Heart left ventricle (tissue), 16 donors: ENCODE measurements at regions not wholly inside any gene's neighbourhood (a gene's known extent, or its start where the extent isn't known, plus 50 kb on each side); places are given as distances from the start of the nearest gene placed in this dataset.
"Not testable (repeated sequence)": the region's sequence is repeated elsewhere in the genome, so short reads cannot be mapped to it uniquely, and the experiment has no call there.

Experiments used
- ATAC-seq, 4 donors: fragments of 200-7000 bp; cut with Tn5 transposase; one replicate each; pipeline ENCODE4 v1.9.1; 2020 to 2022; ENCODE audit warnings: moderate library complexity in 4 of 4, mild to moderate bottlenecking in 3 of 4, moderate number of reproducible peaks in 1 of 4
- DNase-seq, 5 donors: peaks; one replicate each; pipeline ENCODE4 v3.0.0-alpha.2; 2020
- H3K27ac ChIP-seq, 12 donors: fragments of 200-600 bp; sonication (generic) in 4 of 12; one replicate each; pipeline versions ENCODE4 v1.5.0 to v1.8.0; 2016 to 2022; ENCODE audit warnings: mild to moderate bottlenecking in 2 of 12
- H3K27me3 ChIP-seq, 9 donors: fragments of 200-600 bp; sonication (generic) in 2 of 9; one replicate each; pipeline versions ENCODE4 v1.5.1 to v1.8.0; 2016 to 2022; ENCODE audit warnings: mild to moderate bottlenecking in 3 of 9
- H3K36me3 ChIP-seq, 9 donors: fragments of 200-600 bp; sonication (generic) in 2 of 9; one replicate each; pipeline versions ENCODE4 v1.5.0 to v1.8.0; 2018 to 2022; ENCODE audit warnings: mild to moderate bottlenecking in 2 of 9
- H3K4me1 ChIP-seq, 12 donors: fragments of 200-600 bp; sonication (generic) in 4 of 12; one replicate each; pipeline versions ENCODE4 v1.5.0 to v1.8.0; 2016 to 2022; ENCODE audit warnings: mild to moderate bottlenecking in 3 of 12
- H3K4me3 ChIP-seq, 12 donors: fragments of 200-600 bp; sonication (generic) in 4 of 12; one replicate each; pipeline versions ENCODE4 v1.5.0 to v1.8.0; 2017 to 2022; ENCODE audit warnings: mild to moderate bottlenecking in 9 of 12, moderate library complexity in 4 of 12
- H3K9me3 ChIP-seq, 12 donors: fragments of 200-600 bp; sonication (generic) in 4 of 12; one replicate each; pipeline versions ENCODE4 v1.5.0 to v1.8.0; 2016 to 2022; ENCODE audit warnings: mild to moderate bottlenecking in 1 of 12
- POLR2A ChIP-seq, 2 donors: fragments of 450-650 bp; IDR thresholded peaks; one replicate each; pipeline ENCODE4 v1.6.1; 2017; ENCODE audit warnings: antibody characterized with exemption in 2 of 2, mild to moderate bottlenecking in 2 of 2, moderate library complexity in 2 of 2
- WGBS, 4 donors: extraction: QIAGEN DNeasy Blood & Tissue Kit in 2 of 4; methylation state at CpG; one replicate each; pipeline versions ENCODE4 v1.1.5 to v1.1.7; 2013 to 2018; 5-methylcytosine and 5-hydroxymethylcytosine counted together
- intact Hi-C, 10 donors: fragments of 100-400 bp; cut with DNase I; formaldehyde crosslinking; loops; one replicate each; pipeline versions ENCODE4 v1.11.1 to v1.14.2; 2022
- TF ChIP-seq, protein P1 (sequence below), 12 donors: fragments of 200-600 bp; sonication (generic) in 4 of 12; IDR thresholded peaks; one replicate each; pipeline versions ENCODE4 v1.5.0 to v1.8.0; 2018 to 2022; ENCODE audit warnings: antibody characterized with exemption in 12 of 12, mild to moderate bottlenecking in 5 of 12
- donor health status: ischemic (EF 13 %, LVEDD 7.1; RV severe dilation, severe dysfunction).
- donor health status: healthy with polysubstance abuse.
- donor health status: DM: no; HTN: yes; CAD: no.
- donor health status: DM: no; HTN: no; CAD: no.
- donor health status: ischemic (EF 25% LVEDD 6.9; RV normal size, moderate dysfunction).
- donor health status: ischemic (EF 25% LVEDD 5.7; RV mildly dilated, moderate dysfunction).
- donor health status: healthy.
- donor health status: DM: yes; HTN: yes; CAD: no.
- donor health status: ischemic (EF 35%, LVEDD 5.7; RV mildly dilated, moderate dysfunction).
- donor health status: nonischemic (EF 11% LVEDD 7.7; RV severe dilation, severe dysfunction).
- donor health status: DM: yes; HTN: yes; CAD: no.
- donor health status: PGD.
- donor health status: ischemic (EF 29% LVEDD 5.4; RV normal size, mild dysfunction).
- donor health status: nonischemic (EF 23%, LVEDD 6.1; RV moderate dilation, normal function).

DNA sequence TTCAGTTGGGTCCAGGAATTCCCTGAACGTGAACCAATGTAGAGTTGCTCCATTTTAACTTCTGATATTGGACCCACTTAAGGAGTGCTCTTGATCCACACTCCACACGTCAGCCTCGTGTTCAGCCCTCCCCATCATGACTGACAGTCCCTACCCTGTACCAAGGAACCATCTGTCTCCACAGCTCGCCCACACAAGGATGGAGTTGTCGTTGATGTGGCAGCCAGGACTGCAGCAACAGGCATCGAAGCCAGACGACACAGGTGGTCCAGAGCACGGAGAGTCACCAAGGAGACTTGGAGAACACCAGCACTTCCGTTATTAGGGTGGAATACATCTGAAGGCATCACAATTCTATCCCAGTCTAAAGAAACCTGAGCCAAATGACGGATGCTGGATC, 472.1 kb upstream of the NR3C2 start:
- intact Hi-C loops: no loop called here
- WGBS, 4 donors: 85 to 88% (median 86%) methylated on average over 10 of the region's 10 CpGs
- no peaks in the 10 kb centered on the region for H3K27me3 ChIP-seq
- no peak for DNase-seq
- TF ChIP-seq, protein P1, sequence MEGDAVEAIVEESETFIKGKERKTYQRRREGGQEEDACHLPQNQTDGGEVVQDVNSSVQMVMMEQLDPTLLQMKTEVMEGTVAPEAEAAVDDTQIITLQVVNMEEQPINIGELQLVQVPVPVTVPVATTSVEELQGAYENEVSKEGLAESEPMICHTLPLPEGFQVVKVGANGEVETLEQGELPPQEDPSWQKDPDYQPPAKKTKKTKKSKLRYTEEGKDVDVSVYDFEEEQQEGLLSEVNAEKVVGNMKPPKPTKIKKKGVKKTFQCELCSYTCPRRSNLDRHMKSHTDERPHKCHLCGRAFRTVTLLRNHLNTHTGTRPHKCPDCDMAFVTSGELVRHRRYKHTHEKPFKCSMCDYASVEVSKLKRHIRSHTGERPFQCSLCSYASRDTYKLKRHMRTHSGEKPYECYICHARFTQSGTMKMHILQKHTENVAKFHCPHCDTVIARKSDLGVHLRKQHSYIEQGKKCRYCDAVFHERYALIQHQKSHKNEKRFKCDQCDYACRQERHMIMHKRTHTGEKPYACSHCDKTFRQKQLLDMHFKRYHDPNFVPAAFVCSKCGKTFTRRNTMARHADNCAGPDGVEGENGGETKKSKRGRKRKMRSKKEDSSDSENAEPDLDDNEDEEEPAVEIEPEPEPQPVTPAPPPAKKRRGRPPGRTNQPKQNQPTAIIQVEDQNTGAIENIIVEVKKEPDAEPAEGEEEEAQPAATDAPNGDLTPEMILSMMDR (IDR thresholded peaks at IDR 0.05): no peak
- no peak for TF ChIP-seq POLR2A (IDR thresholded peaks at IDR 0.05)
- H3K27ac ChIP-seq: no peak overlapping the region
- ATAC-seq: no peak
- no peaks in the 10 kb centered on the region for H3K36me3 ChIP-seq
- no peaks in the 10 kb centered on the region for H3K9me3 ChIP-seq
- no peak overlapping the region for H3K4me3 ChIP-seq
- no peaks in the 10 kb centered on the region for H3K4me1 ChIP-seq

DNA sequence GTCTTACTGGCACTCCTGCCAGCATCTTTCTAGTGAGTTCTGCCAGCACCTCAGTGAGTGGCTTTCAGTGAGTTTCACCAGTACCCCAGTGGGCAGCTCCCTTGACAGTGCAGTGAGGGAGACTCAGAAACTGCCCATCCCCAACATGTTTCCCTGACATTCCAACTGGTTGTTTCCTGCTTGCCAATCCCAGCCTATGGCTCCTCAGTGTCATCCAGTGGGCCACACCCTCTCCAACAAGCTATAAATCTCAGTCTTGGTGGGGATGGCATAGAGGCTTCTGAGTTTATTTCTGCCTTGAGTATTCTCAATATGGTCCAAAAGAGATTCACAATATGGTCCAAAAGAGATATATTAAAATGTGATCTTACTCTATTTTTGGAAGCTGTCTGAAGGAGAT, 461.2 kb upstream of the NR3C2 start:
- no peak for DNase-seq
- no peak for ATAC-seq
- H3K27ac ChIP-seq: no peak overlapping the region
- no peaks in the 10 kb centered on the region for H3K4me1 ChIP-seq
- no peaks in the 10 kb centered on the region for H3K36me3 ChIP-seq
- H3K9me3 ChIP-seq: peaks cover 0 to 12% (median 3%) of the 10 kb centered on the region in 12 donors
- no peaks in the 10 kb centered on the region for H3K27me3 ChIP-seq
- H3K4me3 ChIP-seq: no peak overlapping the region
- TF ChIP-seq, protein P1 (IDR thresholded peaks at IDR 0.05): no peak
- TF ChIP-seq POLR2A (IDR thresholded peaks at IDR 0.05): no peak
- intact Hi-C loops: loop anchor here in 1 of 10 donors (5.0 kb wide), 1 partner anchor 59 kb away; no protein-coding TSS in a partner anchor

DNA sequence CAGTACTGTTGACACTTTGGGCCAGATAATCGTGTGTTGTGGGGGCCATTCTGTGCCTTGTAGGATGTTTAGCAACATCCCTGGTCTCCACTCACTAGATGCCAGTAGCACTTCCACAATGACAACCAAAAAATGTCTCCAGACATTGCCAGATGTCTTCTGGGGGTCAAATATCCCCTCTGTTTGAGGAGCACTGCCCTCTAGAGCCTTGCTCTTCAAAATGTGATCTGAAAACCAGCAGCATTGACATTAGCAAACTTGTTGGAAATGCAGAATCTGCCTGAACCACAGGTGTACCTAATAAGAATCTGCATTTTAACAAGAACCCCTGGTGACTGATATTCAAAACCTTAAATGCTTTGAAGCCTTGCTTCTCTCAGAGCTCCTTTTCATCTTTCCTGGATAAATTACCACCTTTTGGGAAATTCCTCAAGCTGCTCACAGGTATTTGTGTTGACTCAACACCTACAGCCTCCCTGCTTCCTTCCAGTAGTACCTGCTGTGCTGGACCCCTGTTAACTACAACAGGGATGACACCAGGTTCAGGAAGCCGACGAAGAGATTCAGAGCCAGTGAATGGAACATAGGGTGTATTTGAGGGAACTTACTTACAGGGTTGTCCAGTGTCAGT, 459.0 kb upstream of the NR3C2 start:
- 48 to 63% (median 60%) methylated on average over 3 of the region's 3 CpGs for WGBS, 4 donors
- ATAC-seq (no peak), DNase-seq (no peak)
- no peaks in the 10 kb centered on the region for H3K36me3 ChIP-seq
- no peak overlapping the region for H3K27ac ChIP-seq
- no peak overlapping the region for H3K4me3 ChIP-seq
- H3K27me3 ChIP-seq: no peaks in the 10 kb centered on the region
- no peaks in the 10 kb centered on the region for H3K4me1 ChIP-seq
- TF ChIP-seq, protein P1 (IDR thresholded peaks at IDR 0.05): no peak
- TF ChIP-seq POLR2A (IDR thresholded peaks at IDR 0.05): no peak
- H3K9me3 ChIP-seq: peaks cover 0 to 22% (median 7%) of the 10 kb centered on the region in 12 donors
- intact Hi-C loops: loop anchor here in 1 of 10 donors (5.0 kb wide), 1 partner anchor 61 kb away; no protein-coding TSS in a partner anchor

DNA sequence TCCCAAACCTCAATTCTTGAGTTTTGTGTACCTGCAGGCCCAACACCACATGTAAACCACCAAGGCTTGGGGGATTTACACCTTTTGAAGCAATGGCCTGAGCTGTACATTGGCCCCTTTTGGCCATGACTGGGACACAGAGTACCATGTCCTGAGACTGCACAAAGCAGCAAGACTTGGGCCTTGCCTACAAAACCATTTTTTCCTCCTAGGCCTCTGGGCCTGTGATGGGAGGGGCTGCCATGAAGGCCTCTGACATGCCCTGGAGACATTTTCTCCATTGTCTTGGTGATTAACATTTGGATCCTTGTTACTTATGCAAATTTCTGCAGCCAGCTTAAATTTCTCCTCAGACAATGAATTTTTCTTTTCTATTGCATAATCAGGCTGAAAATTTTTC, 455.9 kb upstream of the NR3C2 start:
- DNase-seq, H3K4me1 ChIP-seq, ATAC-seq, intact Hi-C loops, H3K36me3 ChIP-seq, H3K4me3 ChIP-seq, H3K27ac ChIP-seq, H3K27me3 ChIP-seq: not testable (repeated sequence)
- peaks cover 0 to 22% (median 7%) of the 10 kb centered on the region in 12 donors for H3K9me3 ChIP-seq

DNA sequence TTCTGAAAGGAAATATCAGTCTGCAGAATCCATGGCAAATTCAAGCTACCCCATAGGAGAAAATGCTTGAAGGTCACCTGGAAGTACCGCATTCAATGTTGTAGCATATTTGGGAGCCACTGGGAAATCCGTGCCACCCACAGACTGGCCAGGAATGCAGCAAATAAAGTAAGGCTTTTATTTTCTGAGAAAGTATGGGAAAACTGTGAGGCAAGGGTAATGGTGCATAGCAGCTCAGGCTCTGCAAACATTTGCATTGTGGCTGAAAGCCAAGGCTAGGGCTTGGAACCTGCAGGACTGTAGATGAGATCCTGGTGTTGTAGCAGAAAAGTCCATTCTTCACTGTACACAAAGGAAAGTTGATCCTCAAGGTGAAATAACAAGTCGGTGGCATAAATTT, 450.9 kb upstream of the NR3C2 start:
- ATAC-seq (no peak), DNase-seq (no peak)
- Histone ChIP-seq H3K4me1 (no peaks in the 10 kb centered on the region), H3K4me3 (no peak overlapping the region), H3K36me3 (no peaks in the 10 kb centered on the region), H3K27ac (no peak overlapping the region), H3K27me3 (no peaks in the 10 kb centered on the region), H3K9me3 (peaks cover 0 to 12% (median 3%) of the 10 kb centered on the region in 12 donors)
- TF ChIP-seq POLR2A (IDR thresholded peaks at IDR 0.05): no peak
- TF ChIP-seq, protein P1 (IDR thresholded peaks at IDR 0.05): no peak
- 83 to 95% (median 88%) methylated on average over 3 of the region's 3 CpGs for WGBS, 4 donors
- intact Hi-C loops: no loop called here
